ENCODE measurements at regions not wholly inside any gene's neighbourhood (a gene's known extent, or its start where the extent isn't known, plus 50 kb on each side); places are given as distances from the start of the nearest gene placed in this dataset.

DNA sequence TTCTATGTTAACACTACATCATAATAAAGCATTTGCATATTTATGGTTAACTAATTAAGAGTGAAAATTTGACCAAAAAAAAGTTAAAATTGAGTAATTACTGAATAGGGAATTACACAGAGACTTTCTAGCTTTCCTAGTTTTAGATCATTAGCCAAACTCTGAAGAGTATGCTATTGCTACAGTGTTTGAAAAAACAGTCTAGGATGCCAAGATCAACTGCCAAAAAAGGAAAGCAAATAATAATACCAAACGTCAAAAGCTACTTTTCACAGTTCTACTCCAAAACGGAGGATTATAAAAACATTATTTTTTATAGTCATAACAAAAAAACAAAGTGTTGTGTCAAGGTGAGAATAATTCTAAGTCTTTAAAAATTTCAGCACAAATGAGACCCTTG lies 359.8 kb upstream of the CTSO start:
- TF ChIP-seq YY1 (IDR thresholded peaks at IDR 0.05; ENCODE audit: low read depth) (no peak), EGR1 (IDR thresholded peaks at IDR 0.05) (no peak), EP300 (IDR thresholded peaks at IDR 0.05; ENCODE audit: borderline replicate concordance) (no peak), RAD21 (IDR thresholded peaks at IDR 0.05; ENCODE audit: low read depth) (no peak), TAF1 (IDR thresholded peaks at IDR 0.05; ENCODE audit: low read depth) (no peak), TCF12 (IDR thresholded peaks at IDR 0.05; ENCODE audit: low read depth) (no peak), FOXM1 (IDR thresholded peaks at IDR 0.05; ENCODE audit: borderline replicate concordance, low read depth) (no peak)
- TF ChIP-seq, protein P1, sequence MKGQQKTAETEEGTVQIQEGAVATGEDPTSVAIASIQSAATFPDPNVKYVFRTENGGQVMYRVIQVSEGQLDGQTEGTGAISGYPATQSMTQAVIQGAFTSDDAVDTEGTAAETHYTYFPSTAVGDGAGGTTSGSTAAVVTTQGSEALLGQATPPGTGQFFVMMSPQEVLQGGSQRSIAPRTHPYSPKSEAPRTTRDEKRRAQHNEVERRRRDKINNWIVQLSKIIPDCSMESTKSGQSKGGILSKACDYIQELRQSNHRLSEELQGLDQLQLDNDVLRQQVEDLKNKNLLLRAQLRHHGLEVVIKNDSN (IDR thresholded peaks at IDR 0.05) = no peak
- TF ChIP-seq, protein P2, sequence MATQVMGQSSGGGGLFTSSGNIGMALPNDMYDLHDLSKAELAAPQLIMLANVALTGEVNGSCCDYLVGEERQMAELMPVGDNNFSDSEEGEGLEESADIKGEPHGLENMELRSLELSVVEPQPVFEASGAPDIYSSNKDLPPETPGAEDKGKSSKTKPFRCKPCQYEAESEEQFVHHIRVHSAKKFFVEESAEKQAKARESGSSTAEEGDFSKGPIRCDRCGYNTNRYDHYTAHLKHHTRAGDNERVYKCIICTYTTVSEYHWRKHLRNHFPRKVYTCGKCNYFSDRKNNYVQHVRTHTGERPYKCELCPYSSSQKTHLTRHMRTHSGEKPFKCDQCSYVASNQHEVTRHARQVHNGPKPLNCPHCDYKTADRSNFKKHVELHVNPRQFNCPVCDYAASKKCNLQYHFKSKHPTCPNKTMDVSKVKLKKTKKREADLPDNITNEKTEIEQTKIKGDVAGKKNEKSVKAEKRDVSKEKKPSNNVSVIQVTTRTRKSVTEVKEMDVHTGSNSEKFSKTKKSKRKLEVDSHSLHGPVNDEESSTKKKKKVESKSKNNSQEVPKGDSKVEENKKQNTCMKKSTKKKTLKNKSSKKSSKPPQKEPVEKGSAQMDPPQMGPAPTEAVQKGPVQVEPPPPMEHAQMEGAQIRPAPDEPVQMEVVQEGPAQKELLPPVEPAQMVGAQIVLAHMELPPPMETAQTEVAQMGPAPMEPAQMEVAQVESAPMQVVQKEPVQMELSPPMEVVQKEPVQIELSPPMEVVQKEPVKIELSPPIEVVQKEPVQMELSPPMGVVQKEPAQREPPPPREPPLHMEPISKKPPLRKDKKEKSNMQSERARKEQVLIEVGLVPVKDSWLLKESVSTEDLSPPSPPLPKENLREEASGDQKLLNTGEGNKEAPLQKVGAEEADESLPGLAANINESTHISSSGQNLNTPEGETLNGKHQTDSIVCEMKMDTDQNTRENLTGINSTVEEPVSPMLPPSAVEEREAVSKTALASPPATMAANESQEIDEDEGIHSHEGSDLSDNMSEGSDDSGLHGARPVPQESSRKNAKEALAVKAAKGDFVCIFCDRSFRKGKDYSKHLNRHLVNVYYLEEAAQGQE (IDR thresholded peaks at IDR 0.05; ENCODE audit: low read depth) = no peak

Data from Ishikawa (cell line).